GM12878 (cell line): ENCODE measurements at regions not wholly inside any gene's neighbourhood (a gene's known extent, or its start where the extent isn't known, plus 50 kb on each side); places are given as distances from the start of the nearest gene placed in this dataset.

Experiments
- BMI1 ChIP-seq: fragments of 450-650 bp; IDR thresholded peaks from 2 replicates; pipeline ENCODE4 v1.6.1; 2016; ENCODE audit warnings: mild to moderate bottlenecking, moderate library complexity, borderline replicate concordance
- FOS ChIP-seq: IDR thresholded peaks from 3 replicates; pipeline ENCODE4 v1.6.1; 2011; ENCODE audit warnings: borderline replicate concordance; ENCODE audit not compliant: insufficient read length; ENCODE audit errors: extremely low read depth
- NFIC ChIP-seq: IDR thresholded peaks from 2 replicates; pipeline ENCODE4 v1.6.1; 2012; ENCODE audit warnings: low read depth, mild to moderate bottlenecking, inconsistent platforms, low read length, moderate library complexity
- NFYA ChIP-seq: IDR thresholded peaks from 2 replicates; pipeline ENCODE4 v1.6.1; 2011; ENCODE audit warnings: low read depth, mild to moderate bottlenecking, low read length, improper control_type of control experiment, borderline replicate concordance
- NRF1 ChIP-seq: conservative IDR thresholded peaks from 2 replicates; pipeline ENCODE4 v1.6.1; 2011; ENCODE audit warnings: mild to moderate bottlenecking, low read depth, low read length, improper control_type of control experiment
- RELA ChIP-seq: fragments of 450-650 bp; IDR thresholded peaks from 2 replicates; pipeline ENCODE4 v1.8.0; 2014; ENCODE audit warnings: borderline replicate concordance; ENCODE audit not compliant: partially characterized antibody
- SREBF1 ChIP-seq: IDR thresholded peaks from 2 replicates; pipeline ENCODE4 v1.6.1; 2012; ENCODE audit warnings: mild to moderate bottlenecking, low read length
- SRF ChIP-seq, 2 experiments: IDR thresholded peaks; 2 replicates each; pipeline ENCODE4 v1.6.1; 2011; ENCODE audit warnings: low read depth in 2 of 2, low read length in 2 of 2, mild to moderate bottlenecking in 1 of 2, moderate library complexity in 1 of 2
- TARDBP ChIP-seq: IDR thresholded peaks from 2 replicates; pipeline ENCODE4 v1.6.1; 2016; ENCODE audit warnings: borderline replicate concordance
- TCF7 ChIP-seq: IDR thresholded peaks from 2 replicates; pipeline ENCODE4 v1.6.1; 2014; ENCODE audit warnings: antibody characterized with exemption, borderline replicate concordance
- ZNF592 ChIP-seq: fragments of 450-650 bp; IDR thresholded peaks from 2 replicates; pipeline ENCODE4 v1.6.1; 2017; ENCODE audit warnings: mild to moderate bottlenecking, moderate library complexity
- ZNF622 ChIP-seq: fragments of 450-650 bp; IDR thresholded peaks from 2 replicates; pipeline ENCODE4 v1.6.1; 2017; ENCODE audit warnings: mild to moderate bottlenecking, inconsistent platforms

GRCh38 chr3:112751564-112752512, 94.8 kb downstream of the CD200R1L start (continued):
- TF ChIP-seq ZNF592 (no peak), TCF7 (no peak), NFIC (no peak), TARDBP (no peak), SRF (IDR thresholded peaks at IDR 0.05; ENCODE audit: low read depth in 2 of 2, low read length in 2 of 2) (no peak), RELA (no peak), BMI1 (no peak), NRF1 (no peak), SREBF1 (no peak), FOS (no peak), NFYA (no peak), ZNF622 (no peak)
- TF ChIP-seq, all 136 proteins: peak for 0
